ENCODE measurements at regions not wholly inside any gene's neighbourhood (a gene's known extent, or its start where the extent isn't known, plus 50 kb on each side); places are given as distances from the start of the nearest gene placed in this dataset.

GRCh38 chr16:5526826-5527225 is 429.2 kb upstream of the EEF2KMT start:
- TF ChIP-seq CTCF (IDR thresholded peaks at IDR 0.05; ENCODE audit: borderline replicate concordance, extremely low read depth, insufficient read depth), result no peak
- Histone ChIP-seq H3K27me3 (ENCODE audit: control insufficient read depth, insufficient read depth, low read length) (no peaks in the 10 kb centered on the region), H3K4me3 (ENCODE audit: low read length in 3 of 3) (no peak overlapping the region), H3K4me1 (ENCODE audit: control insufficient read depth in 2 of 3, insufficient read depth in 2 of 3, low read depth in 1 of 3, low read length in 3 of 3) (no peaks in the 10 kb centered on the region), H3K9ac (ENCODE audit: low read length in 3 of 3) (no peak overlapping the region), H3K36me3 (ENCODE audit: control insufficient read depth in 2 of 3, insufficient read depth in 3 of 3, low read length in 3 of 3) (no peaks in the 10 kb centered on the region), H3K27ac (ENCODE audit: low read depth in 2 of 2, low read length in 2 of 2) (no peak overlapping the region), H3K9me3 (ENCODE audit: control insufficient read depth in 2 of 3, insufficient read depth in 1 of 3, low read length in 3 of 3) (no peaks in the 10 kb centered on the region)
- intact Hi-C loops (cut with DNase I), result no loop called here
- FAIRE-seq (no peak), DNase-seq (no peak)

GRCh38 chr16:5523829-5524228 is 426.2 kb upstream of the EEF2KMT start:
- Histone ChIP-seq H3K9me3 (ENCODE audit: control insufficient read depth in 2 of 3, insufficient read depth in 1 of 3, low read length in 3 of 3) (no peaks in the 10 kb centered on the region), H3K27ac (ENCODE audit: low read depth in 2 of 2, low read length in 2 of 2) (no peak overlapping the region), H3K27me3 (ENCODE audit: control insufficient read depth, insufficient read depth, low read length) (no peaks in the 10 kb centered on the region), H3K9ac (ENCODE audit: low read length in 3 of 3) (no peak overlapping the region), H3K4me3 (ENCODE audit: low read length in 3 of 3) (no peak overlapping the region), H3K36me3 (ENCODE audit: control insufficient read depth in 2 of 3, insufficient read depth in 3 of 3, low read length in 3 of 3) (no peaks in the 10 kb centered on the region), H3K4me1 (ENCODE audit: control insufficient read depth in 2 of 3, insufficient read depth in 2 of 3, low read depth in 1 of 3, low read length in 3 of 3) (no peaks in the 10 kb centered on the region)
- intact Hi-C loops (cut with DNase I), result no loop called here
- FAIRE-seq, result no peak
- no peak for TF ChIP-seq CTCF (IDR thresholded peaks at IDR 0.05; ENCODE audit: borderline replicate concordance, extremely low read depth, insufficient read depth)
- DNase-seq, result peak in 3 of 5 donors; percentile 40 to 57 (median 42)

GRCh38 chr16:5516115-5516514 is 418.5 kb upstream of the EEF2KMT start:
- no peak for FAIRE-seq

More at GRCh38 chr16:5516115-5516514, 418.5 kb upstream of the EEF2KMT start:
- intact Hi-C loops (cut with DNase I), result no loop called here
- H3K27ac ChIP-seq (ENCODE audit: low read depth in 2 of 2, low read length in 2 of 2), result no peak overlapping the region
- no peak for DNase-seq
- H3K36me3 ChIP-seq (ENCODE audit: control insufficient read depth in 2 of 3, insufficient read depth in 3 of 3, low read length in 3 of 3), result no peaks in the 10 kb centered on the region
- no peaks in the 10 kb centered on the region for H3K27me3 ChIP-seq (ENCODE audit: control insufficient read depth, insufficient read depth, low read length)
- no peaks in the 10 kb centered on the region for H3K9me3 ChIP-seq (ENCODE audit: control insufficient read depth in 2 of 3, insufficient read depth in 1 of 3, low read length in 3 of 3)
- TF ChIP-seq CTCF (IDR thresholded peaks at IDR 0.05; ENCODE audit: borderline replicate concordance, extremely low read depth, insufficient read depth), result no peak
- no peak overlapping the region for H3K4me3 ChIP-seq (ENCODE audit: low read length in 3 of 3)
- no peaks in the 10 kb centered on the region for H3K4me1 ChIP-seq (ENCODE audit: control insufficient read depth in 2 of 3, insufficient read depth in 2 of 3, low read depth in 1 of 3, low read length in 3 of 3)
- H3K9ac ChIP-seq (ENCODE audit: low read length in 3 of 3), result no peak overlapping the region
